Ascending aorta (tissue), 2 donors: ENCODE measurements at regions not wholly inside any gene's neighbourhood (a gene's known extent, or its start where the extent isn't known, plus 50 kb on each side); places are given as distances from the start of the nearest gene placed in this dataset.
"Not testable (repeated sequence)": the region's sequence is repeated elsewhere in the genome, so short reads cannot be mapped to it uniquely, and the experiment has no call there.

Experiments
- DNase-seq, 2 donors: peaks; one replicate each; pipeline ENCODE4 v3.0.0-alpha.2; 2019; ENCODE audit warnings: low spot score in 2 of 2
- H3K27ac ChIP-seq, 2 donors: fragments of 200-600 bp; sonication (generic); one replicate each; pipeline ENCODE4 v1.5.1; 2016 to 2017; ENCODE audit warnings: mild to moderate bottlenecking in 1 of 2
- H3K27me3 ChIP-seq: fragments of 200-600 bp; sonication (generic); one replicate; pipeline ENCODE4 v1.5.1; 2017
- H3K36me3 ChIP-seq, 2 donors: fragments of 200-600 bp; sonication (generic); one replicate each; pipeline ENCODE4 v1.5.1; 2016
- H3K4me1 ChIP-seq, 2 donors: fragments of 200-600 bp; sonication (generic); one replicate each; pipeline ENCODE4 v1.5.1; 2016 to 2017; ENCODE audit warnings: mild to moderate bottlenecking in 1 of 2
- H3K4me3 ChIP-seq, 2 donors: fragments of 200-600 bp; sonication (generic); one replicate each; pipeline ENCODE4 v1.5.1; 2016 to 2017; ENCODE audit warnings: mild to moderate bottlenecking in 1 of 2
- H3K9me3 ChIP-seq, 2 donors: fragments of 200-600 bp; sonication (generic); one replicate each; pipeline ENCODE4 v1.5.1; 2016
- intact Hi-C: fragments of 100-400 bp; cut with DNase I; formaldehyde crosslinking; loops from one replicate; pipeline ENCODE4 v1.15.1; 2023
- TF ChIP-seq, protein P1 (sequence below), 3 experiments: fragments of 200-600 bp in 2 of 3; fragments of 450-650 bp in 1 of 3; sonication (generic) in 2 of 3; IDR thresholded peaks; one replicate each; pipeline ENCODE4 v1.5.1; 2016 to 2019; ENCODE audit warnings: antibody characterized with exemption in 3 of 3, mild to moderate bottlenecking in 1 of 3, moderate library complexity in 1 of 3

DNA sequence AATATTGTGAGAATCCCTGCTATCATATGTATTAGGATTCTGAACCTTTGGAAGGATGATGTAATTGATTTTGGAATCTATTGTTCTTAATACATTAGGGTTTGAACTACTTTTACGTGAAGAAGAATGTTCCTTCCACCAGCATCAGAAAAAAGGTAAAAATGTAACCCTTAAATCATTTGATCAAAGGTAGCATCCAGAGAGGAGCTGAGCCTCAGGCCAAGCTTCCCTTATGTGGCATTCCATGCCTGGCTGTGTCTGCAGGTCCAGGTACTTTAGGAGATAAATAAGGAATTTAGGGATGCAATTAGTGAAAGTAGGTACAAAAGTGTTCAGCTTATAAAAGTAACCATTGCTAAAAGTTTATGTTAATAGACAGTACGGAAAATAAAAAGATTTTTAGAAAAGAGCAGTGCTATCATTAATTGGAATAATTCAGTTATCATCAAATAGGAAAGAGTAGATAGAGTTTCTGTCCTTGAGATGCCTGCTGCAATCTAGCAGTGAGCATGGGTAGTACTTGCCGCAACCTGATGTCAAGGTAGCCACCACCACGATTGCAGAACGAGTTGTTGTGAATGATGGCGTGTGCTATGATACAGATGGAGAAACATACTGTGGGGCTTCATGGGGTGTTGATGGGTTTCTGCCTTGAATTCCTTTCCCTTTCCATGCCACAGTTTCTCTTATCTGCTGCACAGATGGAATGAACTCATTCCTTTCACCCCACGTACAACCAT lies 228.8 kb downstream of the GATA3 start:
- no peaks in the 10 kb centered on the region for H3K27me3 ChIP-seq
- TF ChIP-seq, protein P1, sequence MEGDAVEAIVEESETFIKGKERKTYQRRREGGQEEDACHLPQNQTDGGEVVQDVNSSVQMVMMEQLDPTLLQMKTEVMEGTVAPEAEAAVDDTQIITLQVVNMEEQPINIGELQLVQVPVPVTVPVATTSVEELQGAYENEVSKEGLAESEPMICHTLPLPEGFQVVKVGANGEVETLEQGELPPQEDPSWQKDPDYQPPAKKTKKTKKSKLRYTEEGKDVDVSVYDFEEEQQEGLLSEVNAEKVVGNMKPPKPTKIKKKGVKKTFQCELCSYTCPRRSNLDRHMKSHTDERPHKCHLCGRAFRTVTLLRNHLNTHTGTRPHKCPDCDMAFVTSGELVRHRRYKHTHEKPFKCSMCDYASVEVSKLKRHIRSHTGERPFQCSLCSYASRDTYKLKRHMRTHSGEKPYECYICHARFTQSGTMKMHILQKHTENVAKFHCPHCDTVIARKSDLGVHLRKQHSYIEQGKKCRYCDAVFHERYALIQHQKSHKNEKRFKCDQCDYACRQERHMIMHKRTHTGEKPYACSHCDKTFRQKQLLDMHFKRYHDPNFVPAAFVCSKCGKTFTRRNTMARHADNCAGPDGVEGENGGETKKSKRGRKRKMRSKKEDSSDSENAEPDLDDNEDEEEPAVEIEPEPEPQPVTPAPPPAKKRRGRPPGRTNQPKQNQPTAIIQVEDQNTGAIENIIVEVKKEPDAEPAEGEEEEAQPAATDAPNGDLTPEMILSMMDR (IDR thresholded peaks at IDR 0.05) = no peak
- H3K36me3 ChIP-seq = no peaks in the 10 kb centered on the region
- DNase-seq = no peak
- no peaks in the 10 kb centered on the region for H3K4me1 ChIP-seq
- no peaks in the 10 kb centered on the region for H3K9me3 ChIP-seq
- intact Hi-C loops = no loop called here
- no peak overlapping the region for H3K4me3 ChIP-seq
- no peak overlapping the region for H3K27ac ChIP-seq

DNA sequence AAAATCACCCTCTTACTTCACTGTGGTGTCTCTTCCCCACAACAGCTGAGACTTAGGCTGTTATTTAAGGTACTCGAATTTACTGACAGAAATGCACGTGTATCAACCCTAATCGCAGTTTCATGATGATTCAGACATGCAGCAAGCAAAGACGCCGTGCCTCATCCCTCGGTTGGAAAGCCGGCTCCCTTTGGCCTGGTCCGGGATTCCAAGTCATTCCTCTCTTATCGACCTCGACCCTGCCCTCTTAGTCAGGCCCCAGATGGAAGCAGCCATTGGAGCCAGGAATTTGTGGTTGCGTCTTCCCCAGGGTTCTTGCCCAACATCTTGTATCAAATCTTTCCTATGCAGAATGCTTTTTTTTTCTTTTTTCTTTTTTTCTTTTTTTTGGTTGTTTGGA lies 229.5 kb downstream of the GATA3 start:
- Histone ChIP-seq H3K4me1 (no peaks in the 10 kb centered on the region), H3K27me3 (no peaks in the 10 kb centered on the region), H3K4me3 (no peak overlapping the region), H3K9me3 (no peaks in the 10 kb centered on the region), H3K36me3 (no peaks in the 10 kb centered on the region), H3K27ac (no peak overlapping the region)
- DNase-seq = no peak
- intact Hi-C loops = no loop called here
- TF ChIP-seq, protein P1 (IDR thresholded peaks at IDR 0.05) = no peak

DNA sequence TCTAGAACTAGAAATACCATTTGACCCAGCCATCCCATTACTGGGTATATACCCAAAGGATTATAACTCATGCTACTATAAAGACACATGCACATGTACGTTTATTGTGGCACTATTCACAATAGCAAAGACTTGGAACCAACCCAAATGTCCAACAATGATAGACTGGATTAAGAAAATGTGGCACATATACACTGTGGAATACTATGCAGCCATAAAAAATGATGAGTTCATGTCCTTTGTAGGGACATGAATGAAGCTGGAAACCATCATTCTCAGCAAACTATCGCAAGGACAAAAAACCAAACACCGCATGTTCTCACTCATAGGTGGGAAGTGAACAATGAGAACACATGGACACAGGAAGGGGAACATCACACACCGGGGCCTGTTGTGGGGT lies 231.5 kb downstream of the GATA3 start:
- H3K27me3 ChIP-seq, H3K27ac ChIP-seq, H3K9me3 ChIP-seq, H3K4me1 ChIP-seq, DNase-seq, intact Hi-C loops, H3K36me3 ChIP-seq, H3K4me3 ChIP-seq: not testable (repeated sequence)

DNA sequence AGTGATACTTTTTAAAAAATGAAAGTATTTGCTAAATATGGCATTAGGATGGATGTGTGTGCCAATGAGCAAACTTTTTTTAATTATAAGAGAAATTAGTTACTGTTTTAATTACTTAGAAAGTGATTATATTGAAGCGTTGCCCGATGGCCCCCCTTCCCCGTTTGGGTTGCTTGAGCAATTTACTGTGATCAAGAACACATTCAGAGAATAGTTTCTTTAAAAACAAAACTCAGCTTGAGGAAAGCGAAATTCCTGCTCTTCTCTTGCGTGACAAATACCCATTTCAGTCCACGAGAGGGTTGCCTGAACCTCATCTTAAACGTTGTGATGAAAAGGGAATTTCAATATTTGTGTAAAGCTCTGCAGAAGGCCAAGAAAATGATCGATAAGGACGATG lies 234.1 kb downstream of the GATA3 start:
- Histone ChIP-seq H3K36me3 (no peaks in the 10 kb centered on the region), H3K4me1 (no peaks in the 10 kb centered on the region), H3K9me3 (no peaks in the 10 kb centered on the region), H3K27me3 (no peaks in the 10 kb centered on the region), H3K27ac (no peak overlapping the region), H3K4me3 (no peak overlapping the region)
- DNase-seq = no peak
- intact Hi-C loops = no loop called here
- TF ChIP-seq, protein P1 (IDR thresholded peaks at IDR 0.05) = no peak

DNA sequence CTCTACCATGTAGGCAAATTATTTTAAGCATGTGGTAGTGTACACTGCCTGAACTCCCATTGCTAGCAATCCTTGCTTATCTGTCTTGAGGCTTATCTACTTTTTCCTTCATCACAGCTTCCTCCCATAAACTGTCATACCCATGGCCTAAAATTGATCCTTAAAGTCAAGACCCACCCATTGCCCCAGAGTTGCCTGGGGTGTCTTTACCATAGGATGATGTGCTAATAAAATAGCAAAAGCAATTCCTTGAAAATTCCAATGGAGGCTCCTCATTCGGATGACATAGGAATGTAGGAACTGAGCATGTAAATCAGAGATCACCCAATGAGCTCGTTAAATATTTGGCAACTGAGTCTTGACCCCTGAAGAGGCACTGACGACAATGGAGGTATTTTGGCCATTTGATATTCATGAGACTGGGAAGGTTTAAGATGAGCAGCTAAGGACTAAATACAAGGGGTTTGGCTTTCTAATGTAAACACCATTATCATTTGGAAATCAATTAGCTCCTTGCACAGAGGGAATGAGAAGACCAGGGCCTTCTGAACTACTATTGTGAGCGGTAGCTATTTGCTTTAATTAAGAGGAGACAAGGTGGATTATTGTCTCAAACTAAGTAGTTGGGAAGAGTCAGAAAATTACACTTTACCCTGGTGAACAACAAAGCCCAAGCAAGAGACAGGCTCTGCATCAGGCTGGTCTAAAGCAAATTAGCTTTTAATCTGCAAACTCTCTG lies 234.9 kb downstream of the GATA3 start:
- intact Hi-C loops = no loop called here
- TF ChIP-seq, protein P1 (IDR thresholded peaks at IDR 0.05) = no peak
- H3K36me3 ChIP-seq = no peaks in the 10 kb centered on the region

DNA sequence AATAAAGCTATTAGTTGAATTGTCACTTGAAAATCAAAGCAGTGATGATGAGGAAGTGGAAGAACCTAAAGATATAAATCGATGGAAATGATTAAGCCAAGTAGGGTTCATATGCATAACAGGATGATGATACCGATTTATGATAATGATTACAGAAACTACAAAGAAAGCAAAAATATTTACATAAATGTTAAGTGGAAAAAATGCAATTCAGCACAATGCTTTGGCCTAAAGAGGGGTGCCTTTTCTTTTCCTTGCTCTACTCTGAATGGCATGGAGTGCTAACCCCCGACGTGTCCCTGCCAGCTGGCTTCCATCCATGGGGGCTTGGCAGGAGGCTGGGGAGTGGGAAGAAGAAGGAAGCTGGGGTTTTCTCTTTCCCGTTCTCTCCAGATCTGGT lies 240.3 kb downstream of the GATA3 start:
- TF ChIP-seq, protein P1 (IDR thresholded peaks at IDR 0.05) = no peak
- Histone ChIP-seq H3K27me3 (no peaks in the 10 kb centered on the region), H3K36me3 (no peaks in the 10 kb centered on the region), H3K4me1 (no peaks in the 10 kb centered on the region), H3K27ac (no peak overlapping the region), H3K4me3 (no peak overlapping the region), H3K9me3 (no peaks in the 10 kb centered on the region)
- DNase-seq = no peak
- intact Hi-C loops = no loop called here

More for the DNA sequence above, 234.9 kb downstream of the GATA3 start:
- Histone ChIP-seq H3K4me1 (no peaks in the 10 kb centered on the region), H3K27me3 (no peaks in the 10 kb centered on the region), H3K4me3 (no peak overlapping the region), H3K9me3 (no peaks in the 10 kb centered on the region), H3K27ac (no peak overlapping the region)
- DNase-seq = no peak
